Muscle of arm (tissue), 1 donor: ENCODE measurements at regions not wholly inside any gene's neighbourhood (a gene's known extent, or its start where the extent isn't known, plus 50 kb on each side); places are given as distances from the start of the nearest gene placed in this dataset.

Experiments
- DNase-seq: peaks from one replicate; pipeline ENCODE4 v3.0.0-alpha.2; 2013

DNA sequence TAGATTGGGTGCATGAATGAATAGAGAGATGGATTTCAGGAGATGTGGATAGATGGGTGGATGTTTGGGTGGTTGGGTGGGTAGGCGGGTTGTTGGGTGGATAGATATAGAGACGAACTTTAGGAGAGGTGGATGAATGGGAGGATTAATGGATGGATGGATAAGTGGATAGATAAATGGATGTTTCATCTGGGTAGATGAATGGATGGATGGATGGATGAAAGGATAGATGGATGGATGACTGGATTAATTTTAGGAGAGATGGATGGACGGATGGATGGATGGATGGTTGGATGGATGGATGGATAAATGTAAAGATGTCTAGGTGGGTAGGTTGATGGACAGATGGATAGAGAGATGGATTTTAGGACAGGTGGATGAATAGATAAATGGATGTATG is 511.3 kb downstream of the MIAT start:
- DNase-seq = no peak

GRCh38 chr22:27170491-27170890 is 513.1 kb downstream of the MIAT start:
- DNase-seq = peak; percentile 48

GRCh38 chr22:27171212-27171611 is 513.8 kb downstream of the MIAT start:
- no peak for DNase-seq

- DNase-seq = no peak
These were observed 516.1 kb downstream of the MIAT start for GRCh38 chr22:27173530-27173929.

DNA sequence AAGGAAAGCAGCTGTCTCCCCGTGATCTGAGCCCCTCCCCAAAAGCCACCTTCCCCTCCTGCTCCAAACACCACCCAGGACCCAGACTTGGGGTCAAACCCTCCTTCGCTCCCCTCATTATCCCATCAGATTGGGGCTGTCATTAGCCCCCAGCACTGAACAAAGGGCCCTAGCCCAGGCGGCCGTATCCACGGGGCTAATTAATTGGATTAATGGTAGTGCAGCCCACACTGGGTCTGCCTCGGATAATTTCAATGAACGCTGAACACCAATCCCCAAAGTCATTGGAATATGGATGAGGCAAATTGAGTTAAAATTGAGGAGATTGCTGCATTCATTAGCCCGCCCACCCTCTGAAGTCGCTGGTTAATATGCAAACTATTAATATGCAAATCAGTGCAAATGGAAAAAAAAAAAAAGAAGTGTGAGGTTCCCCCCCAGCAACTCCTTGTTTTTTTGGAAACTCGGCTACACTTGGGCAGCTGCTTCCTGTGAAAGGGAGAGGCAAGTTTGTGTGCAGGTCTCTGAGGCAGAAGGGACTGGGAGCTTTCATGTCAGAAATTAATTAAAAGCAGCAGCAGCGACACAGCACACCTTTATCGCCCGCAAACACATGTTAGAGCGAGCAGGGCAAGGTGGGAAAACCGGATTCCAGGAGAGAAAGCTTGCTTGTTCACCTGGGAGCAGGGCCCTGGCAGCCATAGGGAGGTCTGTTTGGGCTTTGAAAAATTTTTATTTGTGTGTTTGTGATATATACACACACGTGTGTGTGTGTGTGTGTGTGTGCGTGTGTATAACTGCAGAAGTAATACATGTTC is 517.8 kb downstream of the MIAT start:
- no peak for DNase-seq

GRCh38 chr22:27175974-27176373 is 518.6 kb downstream of the MIAT start:
- no peak for DNase-seq

- DNase-seq = no peak
These were observed 521.8 kb downstream of the MIAT start for GRCh38 chr22:27179161-27179560.

- no peak for DNase-seq
These were observed 524.1 kb downstream of the MIAT start for GRCh38 chr22:27181537-27181936.

DNA sequence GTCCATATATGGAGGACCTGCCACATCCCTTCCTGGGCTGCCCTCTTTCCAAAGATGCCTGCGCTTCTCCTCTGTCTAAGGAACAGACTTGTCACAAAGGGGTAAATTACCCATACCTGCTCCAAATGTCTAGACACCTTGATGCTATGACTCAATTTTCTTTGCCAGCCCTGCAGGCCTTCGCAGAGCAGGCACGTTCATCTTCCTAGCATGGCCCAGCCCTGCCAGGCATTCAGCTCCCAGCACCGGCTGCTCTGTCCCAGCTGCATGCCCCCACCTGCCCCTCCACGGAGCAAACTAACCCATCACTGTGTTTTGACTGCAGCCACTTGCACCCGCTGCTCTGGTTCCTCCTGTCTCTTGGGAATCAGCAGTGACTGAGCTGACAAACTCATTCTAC is 526.1 kb downstream of the MIAT start:
- no peak for DNase-seq

- DNase-seq = no peak
These were observed 527.8 kb downstream of the MIAT start for GRCh38 chr22:27185099-27185709.

GRCh38 chr22:27185760-27186302 is 528.4 kb downstream of the MIAT start:
- no peak for DNase-seq

- no peak for DNase-seq
These were observed 529.3 kb downstream of the MIAT start for GRCh38 chr22:27186643-27187042.

DNA sequence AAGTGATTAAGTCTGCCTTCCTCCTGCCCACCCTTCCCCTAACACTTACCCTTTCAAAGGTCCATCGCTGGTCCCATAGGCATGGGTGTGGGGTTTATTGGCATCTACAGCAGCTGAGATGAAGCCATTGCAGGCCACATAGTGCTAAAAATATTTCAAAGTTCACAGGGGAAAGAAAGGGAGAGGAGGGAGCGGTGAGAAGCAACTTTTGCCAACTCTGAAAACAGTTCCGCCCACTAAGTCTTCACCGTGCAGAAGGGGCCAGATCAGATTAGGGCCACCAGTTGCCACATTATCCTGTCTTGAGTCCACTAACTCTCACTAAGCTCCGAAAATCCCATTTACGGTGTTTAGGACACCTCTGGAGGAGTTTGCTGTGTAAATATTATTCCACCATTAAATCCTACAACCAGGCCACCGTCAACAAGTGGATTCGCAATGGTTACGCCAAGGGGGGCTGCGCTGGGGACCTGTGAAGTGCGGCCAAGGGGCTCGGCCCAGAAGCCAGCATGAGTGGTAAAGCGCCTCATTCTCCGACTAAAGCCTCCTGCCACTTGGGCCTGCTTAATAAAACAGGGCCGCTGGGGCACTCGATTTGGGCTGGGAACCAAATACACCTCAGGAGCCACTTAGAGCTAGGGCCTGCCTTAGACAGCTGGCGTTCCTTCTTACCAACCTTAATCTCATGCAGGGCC is 534.9 kb downstream of the MIAT start:
- DNase-seq = no peak

- no peak for DNase-seq
These were observed 535.8 kb downstream of the MIAT start for GRCh38 chr22:27193215-27193614.

GRCh38 chr22:27193636-27194035 is 536.2 kb downstream of the MIAT start:
- no peak for DNase-seq

GRCh38 chr22:27194096-27194748 is 536.8 kb downstream of the MIAT start:
- DNase-seq = no peak

- DNase-seq = peak; percentile 66
These were observed 537.7 kb downstream of the MIAT start for GRCh38 chr22:27195094-27195493.

GRCh38 chr22:27195494-27195893 is 538.1 kb downstream of the MIAT start:
- no peak for DNase-seq

- DNase-seq = peak; percentile 76
These were observed 539.2 kb downstream of the MIAT start for GRCh38 chr22:27196606-27197005.

DNA sequence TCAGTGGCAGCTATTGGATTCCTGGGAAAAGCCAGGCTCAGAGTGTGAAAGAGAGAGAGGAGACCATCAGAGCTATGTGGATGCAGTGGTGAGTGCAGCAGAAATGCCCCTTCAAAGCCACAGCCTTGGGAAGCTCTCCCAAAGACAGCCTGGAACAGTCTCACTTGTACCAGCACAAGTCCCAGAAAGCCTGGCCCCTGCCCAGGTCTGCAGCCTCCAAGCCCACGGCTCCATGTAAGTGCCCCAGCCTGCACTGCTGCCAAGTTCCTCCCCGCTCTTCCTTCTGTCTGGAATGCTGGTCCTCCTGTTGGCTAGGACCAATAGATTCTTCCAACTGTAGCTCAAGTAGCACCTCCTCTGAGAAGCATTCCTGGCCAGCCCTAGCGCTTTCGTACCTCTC is 539.7 kb downstream of the MIAT start:
- DNase-seq = no peak

- DNase-seq = no peak
These were observed 540.2 kb downstream of the MIAT start for GRCh38 chr22:27197618-27198017.

- no peak for DNase-seq
These were observed 541.2 kb downstream of the MIAT start for GRCh38 chr22:27198518-27199035.
